GM12878 (cell line): ENCODE measurements at regions not wholly inside any gene's neighbourhood (a gene's known extent, or its start where the extent isn't known, plus 50 kb on each side); places are given as distances from the start of the nearest gene placed in this dataset.
A peak's percentile ranks its signal among the peaks of the same experiment; 100 is the strongest.

Source experiments
- ATAC-seq: fragments of 200-7000 bp; cut with Tn5 transposase; 3 replicates; pipeline ENCODE4 v1.9.1; 2020; ENCODE audit warnings: mild to moderate bottlenecking, moderate library complexity
- BruUV-seq: library from RNA; stranded (reverse); fragments of 400-500 nt; replicated peaks from 2 replicates; lab custom pipeline; 2021; lab: Mats Ljungman, UMichigan
- CTCF ChIA-PET: fragments of 300-600 bp; sonication (Branson Sonifier 250); formaldehyde crosslinking; extraction: SDS; loops from one replicate; lab custom pipeline; 2021; ENCODE audit warnings: inconsistent platforms; lab: Yijun Ruan, JAX
- POLR2A ChIA-PET: fragments of 350-600 bp; formaldehyde crosslinking; extraction: SDS; loops from one replicate; lab custom pipeline; 2021; ENCODE audit warnings: inconsistent platforms; lab: Charles Lee
- RAD21 ChIA-PET: fragments of 300-600 bp; sonication (Branson Sonifier 250); formaldehyde crosslinking; loops from one replicate; lab custom pipeline; 2023; ENCODE audit warnings: antibody characterized with exemption; ENCODE audit not compliant: unreplicated experiment; lab: Charles Lee
- SMC1A ChIA-PET: fragments of 300-600 bp; sonication (Branson Sonifier 250); formaldehyde crosslinking; loops from one replicate; lab custom pipeline; 2023; ENCODE audit not compliant: unreplicated experiment, uncharacterized antibody; lab: Charles Lee
- DNase-seq: peaks from one replicate; pipeline ENCODE4 v3.0.0-alpha.2; 2011; ENCODE audit warnings: low read depth, low spot score
- FAIRE-seq: peaks from 3 replicates; lab custom pipeline; 2011; peaks lifted over from hg19 to GRCh38; lab: Jason Lieb, UNC
- H2AFZ ChIP-seq: 2 replicates; pipeline ENCODE4 v1.6.0; 2011; ENCODE audit warnings: low read depth, low read length, control low read depth; ENCODE audit not compliant: control insufficient read depth
- H3K27ac ChIP-seq: 2 replicates; pipeline ENCODE4 v1.5.1; 2011; ENCODE audit warnings: control low read depth; ENCODE audit not compliant: control insufficient read depth, insufficient read depth
- H3K27me3 ChIP-seq, 2 experiments: replicated peaks in 1 of 2; 2 replicates each; pipeline versions ENCODE4 v1.6.0 to v1.6.1; 2011; ENCODE audit warnings: low read length in 1 of 2; ENCODE audit not compliant: control insufficient read depth in 2 of 2, insufficient read depth in 2 of 2
- H3K36me3 ChIP-seq, 2 experiments: 2 replicates each; pipeline ENCODE4 v1.5.1; 2011; ENCODE audit warnings: low read length in 1 of 2; ENCODE audit not compliant: control insufficient read depth in 2 of 2, insufficient read depth in 2 of 2
- H3K4me1 ChIP-seq: 2 replicates; pipeline ENCODE4 v1.6.1; 2011; ENCODE audit warnings: mild to moderate bottlenecking, low read length, moderate library complexity, mixed read lengths; ENCODE audit not compliant: control insufficient read depth, insufficient read depth
- H3K4me2 ChIP-seq: 2 replicates; pipeline ENCODE4 v1.6.0; 2011; ENCODE audit warnings: control low read depth; ENCODE audit not compliant: control insufficient read depth, insufficient read depth
- H3K4me3 ChIP-seq: fragments of 200-600 bp; sonication (generic); 2 replicates; pipeline ENCODE4 v1.5.1; 2016
- H3K79me2 ChIP-seq: 2 replicates; pipeline ENCODE4 v1.6.0; 2011; ENCODE audit warnings: low read length; ENCODE audit not compliant: control insufficient read depth, insufficient read depth
- H3K9ac ChIP-seq: 2 replicates; pipeline ENCODE4 v1.8.0; 2011; ENCODE audit warnings: low read length, control low read depth, mixed read lengths; ENCODE audit not compliant: control insufficient read depth, insufficient read depth
- H3K9me3 ChIP-seq: replicated peaks from 3 replicates; pipeline ENCODE4 v1.5.1; 2011; ENCODE audit warnings: mild to moderate bottlenecking, low read length; ENCODE audit not compliant: control insufficient read depth, insufficient read depth
- H4K20me1 ChIP-seq: 2 replicates; pipeline ENCODE4 v1.6.0; 2011; ENCODE audit not compliant: control insufficient read depth, insufficient read depth
- BHLHE40 ChIP-seq, 2 experiments: fragments of 450-650 bp in 1 of 2; IDR thresholded peaks; 2 replicates each; pipeline ENCODE4 v1.6.1; 2011 to 2017; ENCODE audit warnings: low read depth in 2 of 2, borderline replicate concordance in 1 of 2, improper control_type of control experiment in 1 of 2, low read length in 1 of 2, mild to moderate bottlenecking in 1 of 2
- CTCF ChIP-seq, 3 experiments: IDR thresholded peaks in 2 of 3; conservative IDR thresholded peaks in 1 of 3; 2 replicates each; pipeline ENCODE4 v1.5.1; 2011; ENCODE audit warnings: low read depth in 3 of 3, low read length in 3 of 3, mild to moderate bottlenecking in 3 of 3, control low read depth in 2 of 3, moderate library complexity in 2 of 3, inconsistent platforms in 1 of 3, mixed read lengths in 1 of 3; ENCODE audit not compliant: control insufficient read depth in 2 of 3, insufficient read depth in 1 of 3; ENCODE audit errors: extremely low read depth in 1 of 3
- ELK1 ChIP-seq: IDR thresholded peaks from 2 replicates; pipeline ENCODE4 v1.6.1; 2012; ENCODE audit warnings: low read depth, low read length, improper control_type of control experiment
- EZH2 ChIP-seq: IDR thresholded peaks from 2 replicates; pipeline ENCODE4 v1.6.1; 2012; ENCODE audit warnings: low read depth, mild to moderate bottlenecking, control low read depth, inconsistent platforms, low read length, borderline replicate concordance; ENCODE audit not compliant: control insufficient read depth
- FOXM1 ChIP-seq: IDR thresholded peaks from 2 replicates; pipeline ENCODE4 v1.6.1; 2012; ENCODE audit warnings: low read depth, mild to moderate bottlenecking, inconsistent platforms, low read length, moderate library complexity
- GABPA ChIP-seq: IDR thresholded peaks from 2 replicates; pipeline ENCODE4 v1.6.1; 2014; ENCODE audit warnings: antibody characterized with exemption, low read depth, mild to moderate bottlenecking, inconsistent platforms
- HCFC1 ChIP-seq: fragments of 150-350 bp; IDR thresholded peaks from 2 replicates; pipeline ENCODE4 v1.6.1; 2014; ENCODE audit warnings: low read length
- NR2C1 ChIP-seq: fragments of 450-650 bp; IDR thresholded peaks from 2 replicates; pipeline ENCODE4 v1.6.1; 2017; ENCODE audit warnings: antibody characterized with exemption, mild to moderate bottlenecking, moderate library complexity
- RELA ChIP-seq: fragments of 450-650 bp; IDR thresholded peaks from 2 replicates; pipeline ENCODE4 v1.8.0; 2014; ENCODE audit warnings: borderline replicate concordance; ENCODE audit not compliant: partially characterized antibody
- RELB ChIP-seq: fragments of 450-650 bp; IDR thresholded peaks from 2 replicates; pipeline ENCODE4 v1.6.1; 2017; ENCODE audit warnings: low read depth, mild to moderate bottlenecking, moderate library complexity
- SREBF2 ChIP-seq: IDR thresholded peaks from 2 replicates; pipeline ENCODE4 v1.6.1; 2012; ENCODE audit warnings: mild to moderate bottlenecking, low read length
- SRF ChIP-seq, 2 experiments: IDR thresholded peaks; 2 replicates each; pipeline ENCODE4 v1.6.1; 2011; ENCODE audit warnings: low read depth in 2 of 2, low read length in 2 of 2, mild to moderate bottlenecking in 1 of 2, moderate library complexity in 1 of 2
- TCF12 ChIP-seq: IDR thresholded peaks from 2 replicates; pipeline ENCODE4 v1.6.1; 2011; ENCODE audit warnings: low read depth, mild to moderate bottlenecking, low read length
- TCF7 ChIP-seq: IDR thresholded peaks from 2 replicates; pipeline ENCODE4 v1.6.1; 2014; ENCODE audit warnings: antibody characterized with exemption, borderline replicate concordance
- ZBTB4 ChIP-seq: fragments of 450-650 bp; formaldehyde crosslinking; IDR thresholded peaks from 2 replicates; pipeline ENCODE4 v1.4.0; 2022; ENCODE audit warnings: mild to moderate bottlenecking, moderate library complexity
- WGBS: methylation state at CpG from one replicate; pipeline ENCODE4 v1.1.6; 2016; ENCODE audit warnings: low lambda C conversion rate; ENCODE audit not compliant: insufficient replicate concordance, insufficient coverage; ENCODE audit errors: missing lambda C conversion rate; 5-methylcytosine and 5-hydroxymethylcytosine counted together
- in situ Hi-C: fragments of 300-500 bp; cut with MboI; formaldehyde crosslinking; loops from 9 replicates; pipeline ENCODE4 v1.14.3; 2018; ENCODE audit warnings: mixed read lengths
- intact Hi-C: fragments of 100-400 bp; cut with micrococcal nuclease; formaldehyde crosslinking; loops from one replicate; pipeline ENCODE4 v1.14.2; 2022; ENCODE audit not compliant: unreplicated experiment

- H3K27me3 ChIP-seq, result no peaks in the 10 kb centered on the region
- BruUV-seq, result no TSS peak
- no peak overlapping the region for H3K4me2 ChIP-seq
- H3K27ac ChIP-seq, result no peak overlapping the region
- ChIA-PET SMC1A (interaction anchor here (0.8 to 9.0 kb wide), 26 partner anchors 10 to 825 kb away, joined by 3 to 125 read pairs (median 4); no protein-coding TSS in a partner anchor), POLR2A (interaction anchor here (0.8 to 2.2 kb wide), 5 partner anchors 11 to 152 kb away, joined by 3 to 6 read pairs (median 3); no protein-coding TSS in a partner anchor), CTCF (interaction anchor here (0.9 to 3.3 kb wide), 8 partner anchors 8 to 528 kb away, joined by 3 to 14 read pairs (median 3); no protein-coding TSS in a partner anchor), RAD21 (interaction anchor here (0.6 to 4.0 kb wide), 18 partner anchors 11 to 826 kb away, joined by 3 to 23 read pairs (median 4); no protein-coding TSS in a partner anchor)
- H4K20me1 ChIP-seq, result no peaks in the 10 kb centered on the region
- DNase-seq (peak; percentile 48), ATAC-seq (peak; percentile 98), FAIRE-seq (no peak)
- H3K9me3 ChIP-seq, result peaks cover 13% of the 10 kb centered on the region; the same call in 2 of the 3 replicates
- H2AFZ ChIP-seq, result no peak overlapping the region
- intact Hi-C loops, result loop anchor here (1.0 kb wide), 1 partner anchor 49 kb away; no protein-coding TSS in a partner anchor
- H3K79me2 ChIP-seq, result no peaks in the 10 kb centered on the region
- H3K4me3 ChIP-seq, result no peak overlapping the region
- H3K36me3 ChIP-seq, result no peaks in the 10 kb centered on the region; a peak in 2 of 4 replicates
- H3K9ac ChIP-seq, result no peak overlapping the region
- in situ Hi-C loops, result no loop called here
- WGBS, result 25% methylated on average over 10 of the region's 10 CpGs
- H3K4me1 ChIP-seq, result peaks cover 20% of the 10 kb centered on the region
- no peak for TF ChIP-seq HCFC1
- no peak for TF ChIP-seq SREBF2
- TF ChIP-seq TCF7, result no peak
- peak in 1 of 2 experiments; percentile 80; a peak in 2 of 4 replicates for TF ChIP-seq BHLHE40 (IDR thresholded peaks at IDR 0.05; ENCODE audit: borderline replicate concordance in 1 of 2, low read depth in 2 of 2, low read length in 1 of 2)
- no peak for TF ChIP-seq RELA
- no peak for TF ChIP-seq RELB
- no peak for TF ChIP-seq GABPA
- TF ChIP-seq NR2C1, result no peak
- TF ChIP-seq CTCF (IDR thresholded peaks at IDR 0.05 in 2 of 3, conservative IDR thresholded peaks at IDR 0.05 in 1 of 3; ENCODE audit: control insufficient read depth in 2 of 3, extremely low read depth in 1 of 3, insufficient read depth in 1 of 3, low read depth in 3 of 3, low read length in 3 of 3), result no peak
- TF ChIP-seq EZH2, result no peak
- peak; percentile 99 for TF ChIP-seq TCF12
- no peak for TF ChIP-seq SRF (IDR thresholded peaks at IDR 0.05; ENCODE audit: low read depth in 2 of 2, low read length in 2 of 2)
- TF ChIP-seq FOXM1, result no peak
- TF ChIP-seq ELK1, result no peak
- no peak for TF ChIP-seq ZBTB4
These were observed 428.7 kb upstream of the ID2 start for GRCh38 chr2:8252997-8253694.
